Epithelial cell of proximal tubule (primary cell): ENCODE measurements at regions not wholly inside any gene's neighbourhood (a gene's known extent, or its start where the extent isn't known, plus 50 kb on each side); places are given as distances from the start of the nearest gene placed in this dataset.

Experiments used
- DNase-seq: peaks from one replicate; pipeline ENCODE4 v3.0.0-alpha.2; 2011; ENCODE audit warnings: low read depth
- H3K4me3 ChIP-seq: 2 replicates; pipeline ENCODE4 v1.5.1; 2011; ENCODE audit warnings: low read depth, mild to moderate bottlenecking, low read length
- CTCF ChIP-seq: conservative IDR thresholded peaks from 2 replicates; pipeline ENCODE4 v1.5.1; 2012; ENCODE audit warnings: low read depth, mild to moderate bottlenecking, low read length

GRCh38 chr10:126854726-126855495 is 50.3 kb upstream of the DOCK1 start:
- no peak overlapping the region for H3K4me3 ChIP-seq
- no peak for DNase-seq
- no peak for TF ChIP-seq CTCF
